Stimulated activated CD4-positive, alpha-beta T cell treated with anti-CD3 and anti-CD28 coated beads, Interleukin-2, amount 100 ng/mL, for 48 hours (primary cell): ENCODE measurements at regions not wholly inside any gene's neighbourhood (a gene's known extent, or its start where the extent isn't known, plus 50 kb on each side); places are given as distances from the start of the nearest gene placed in this dataset.
A peak's percentile ranks its signal among the peaks of the same experiment; 100 is the strongest.
"Not testable (repeated sequence)": the region's sequence is repeated elsewhere in the genome, so short reads cannot be mapped to it uniquely, and the experiment has no call there.

ENCODE experiments used
- DNase-seq, 2 donors: peaks; one replicate each; pipeline ENCODE4 v3.0.0-alpha.2; 2020

DNA sequence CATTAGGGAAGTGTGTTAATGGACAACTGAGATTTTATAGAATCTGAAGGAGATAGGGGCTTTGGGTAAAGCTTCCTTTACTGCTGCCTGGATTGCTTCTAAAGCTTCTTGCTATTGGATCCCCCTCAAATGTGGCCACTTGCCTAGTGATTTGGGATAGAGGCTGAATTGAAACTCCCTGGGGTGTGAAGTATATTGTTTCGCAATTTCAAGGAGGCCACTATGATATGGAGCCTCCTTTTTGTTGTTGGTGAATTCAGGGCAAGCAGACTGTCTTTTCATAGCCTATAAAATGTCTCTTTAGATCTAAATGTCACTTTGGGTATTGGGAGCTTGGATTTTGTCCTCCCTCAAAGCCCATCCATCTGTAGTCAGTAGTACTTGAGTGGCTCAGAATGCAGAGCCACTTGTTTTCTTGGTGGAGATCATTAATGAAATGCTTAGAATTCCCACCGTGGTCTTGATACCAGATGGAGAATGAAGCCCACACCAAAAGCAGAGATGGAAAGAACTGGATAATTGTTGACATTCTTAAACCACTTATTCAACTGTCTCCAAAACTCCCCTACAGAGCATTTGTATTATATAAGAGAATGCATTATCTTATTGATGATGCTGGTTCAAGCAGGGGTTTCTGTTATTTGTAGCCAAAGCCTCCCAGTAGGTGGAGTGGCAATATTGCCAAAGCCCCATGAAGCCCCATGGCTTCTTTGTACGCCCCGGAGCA lies 144.3 kb upstream of the KCNE2 start:
- no peak for DNase-seq

DNA sequence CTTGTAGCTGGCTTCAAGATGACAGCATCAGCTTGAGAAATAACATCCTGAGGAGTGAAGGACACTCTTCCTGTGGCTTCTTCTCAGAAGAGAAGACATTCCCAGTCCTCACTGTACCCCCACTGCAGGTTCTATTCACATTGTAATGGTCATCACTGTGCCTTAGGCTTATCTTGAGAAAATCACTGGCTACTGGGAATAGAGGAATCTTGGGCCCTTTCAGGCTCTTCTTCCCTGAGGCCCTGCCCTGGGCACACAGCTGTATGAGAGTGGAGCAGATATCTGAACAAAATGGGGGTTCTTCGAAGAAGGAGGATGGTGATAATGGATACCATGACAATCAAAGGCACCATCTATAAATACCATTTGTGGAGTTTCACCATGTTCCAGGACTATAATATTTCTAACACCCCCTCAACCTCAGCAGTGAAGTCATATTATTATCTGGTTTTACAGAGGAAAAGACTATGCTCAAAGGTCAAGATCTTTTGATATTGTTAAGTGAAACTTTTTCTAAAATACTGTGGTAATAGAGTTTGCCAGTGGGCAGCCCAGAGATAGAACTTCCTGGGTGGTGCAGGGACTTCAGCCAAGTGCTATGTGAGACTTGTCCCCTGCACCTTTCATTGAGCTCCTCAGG lies 143.1 kb upstream of the KCNE2 start:
- no peak for DNase-seq

DNA sequence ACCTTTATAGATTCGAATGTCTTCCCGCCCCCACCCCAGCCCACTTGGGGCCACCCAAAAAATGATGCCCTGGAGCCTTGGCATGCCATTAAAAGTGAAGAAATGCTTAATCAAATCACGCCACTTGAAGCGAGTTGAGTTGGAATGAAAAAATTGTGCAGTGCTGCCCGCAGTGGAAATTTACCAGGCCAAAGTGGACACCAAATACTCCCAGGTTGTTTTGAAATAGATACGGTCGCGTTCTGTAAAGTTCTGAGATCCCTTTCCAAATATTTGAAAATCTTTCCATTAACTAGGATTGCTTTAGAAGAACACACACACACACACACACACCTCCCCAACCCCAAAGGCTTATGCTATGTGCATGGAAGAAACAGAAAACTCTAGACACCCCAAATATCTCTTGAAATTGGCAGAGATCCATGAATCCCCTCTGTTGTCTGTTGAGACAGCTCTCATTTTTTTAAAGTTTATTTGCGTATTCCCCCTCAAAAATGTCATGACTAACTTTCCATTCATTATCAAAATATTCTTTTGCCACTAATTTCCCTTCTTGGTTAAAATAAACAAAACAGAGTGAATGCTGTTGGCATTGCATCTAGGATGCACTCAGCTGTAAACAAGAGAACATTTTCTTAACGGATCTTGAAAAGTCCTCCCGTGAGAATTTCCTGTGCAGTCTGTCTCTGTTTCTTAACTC lies 142.3 kb upstream of the KCNE2 start:
- no peak for DNase-seq

- no peak for DNase-seq
Measured at GRCh38 chr21:34222031-34222335, 141.8 kb upstream of the KCNE2 start.

DNA sequence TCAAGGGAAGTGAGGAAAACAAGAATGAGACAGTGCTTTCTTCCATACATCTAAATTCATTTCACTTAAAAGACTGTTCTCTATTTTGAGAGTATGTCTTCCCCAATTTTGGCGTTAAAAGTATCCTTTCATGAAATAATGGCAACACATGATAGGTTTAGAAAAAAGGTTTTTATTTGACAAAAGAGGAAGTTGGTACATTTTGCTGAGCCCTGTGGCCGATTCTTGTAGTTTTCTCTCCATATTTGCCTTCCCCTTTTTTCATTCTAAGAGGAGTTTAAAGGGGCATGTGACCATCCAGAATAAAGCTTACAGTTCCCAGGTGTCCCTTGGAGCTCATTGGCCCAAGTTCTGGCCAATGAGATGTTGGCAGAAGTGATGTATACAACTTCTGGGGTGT lies 140.4 kb upstream of the KCNE2 start:
- no peak for DNase-seq

DNA sequence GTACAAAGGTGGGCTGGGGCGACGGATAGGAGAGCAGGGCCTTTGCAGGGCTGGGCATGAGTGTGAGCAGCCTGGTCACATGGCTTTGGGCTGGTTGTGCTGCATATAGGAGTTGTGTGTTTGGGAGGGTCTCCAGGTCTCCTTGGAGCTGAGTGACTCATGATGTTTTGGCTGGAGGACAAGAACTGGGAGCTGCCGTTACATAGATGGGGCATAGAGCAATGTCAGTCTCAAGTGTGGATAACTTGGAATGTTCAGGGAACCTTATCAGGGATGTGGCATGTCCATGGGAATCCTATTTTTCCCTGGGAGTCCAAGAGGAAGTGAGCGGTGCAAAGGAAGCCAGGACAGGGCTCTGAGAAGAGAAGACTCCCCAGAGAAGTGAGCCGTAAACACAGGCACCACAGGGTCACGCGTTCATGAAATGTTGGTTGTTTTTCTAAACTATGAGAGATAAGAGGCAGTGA lies 136.4 kb upstream of the KCNE2 start:
- no peak for DNase-seq

DNA sequence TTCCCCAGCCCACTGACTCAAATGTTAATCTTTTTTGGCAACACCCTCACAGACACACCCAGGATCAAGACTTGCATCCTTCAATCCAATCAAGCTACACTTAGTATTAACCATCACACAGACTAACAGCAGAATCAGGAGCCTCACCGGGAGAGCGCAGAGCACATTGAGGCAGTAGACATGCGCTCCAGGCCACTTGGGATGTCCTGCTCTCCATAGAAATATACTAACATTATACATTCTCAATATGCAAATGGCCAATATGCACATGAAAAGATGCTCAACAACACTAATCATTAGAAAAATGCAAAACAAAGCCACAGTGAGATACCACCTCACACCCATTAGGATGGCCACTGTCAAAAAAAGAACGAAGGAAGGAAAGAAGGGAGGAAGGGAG lies 135.0 kb upstream of the KCNE2 start:
- DNase-seq, result no peak

DNA sequence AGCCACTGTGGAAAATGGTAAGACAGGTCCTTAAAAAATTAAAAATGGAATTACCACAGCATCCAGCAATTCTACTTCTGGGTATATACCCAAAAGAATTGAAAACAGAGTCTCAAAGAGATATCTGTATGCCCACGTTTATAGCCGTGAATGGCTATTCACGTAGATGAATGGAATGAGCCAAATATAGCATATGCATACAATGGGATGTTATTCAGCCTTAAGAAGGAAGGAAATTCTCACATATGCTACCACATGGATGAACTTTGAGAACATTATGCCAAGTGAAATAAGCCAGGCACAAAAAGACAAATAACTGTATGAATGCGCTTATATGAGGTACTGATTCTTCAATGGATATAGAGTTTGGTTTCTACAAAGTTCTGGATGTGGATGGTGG lies 134.5 kb upstream of the KCNE2 start:
- DNase-seq, result no peak

DNA sequence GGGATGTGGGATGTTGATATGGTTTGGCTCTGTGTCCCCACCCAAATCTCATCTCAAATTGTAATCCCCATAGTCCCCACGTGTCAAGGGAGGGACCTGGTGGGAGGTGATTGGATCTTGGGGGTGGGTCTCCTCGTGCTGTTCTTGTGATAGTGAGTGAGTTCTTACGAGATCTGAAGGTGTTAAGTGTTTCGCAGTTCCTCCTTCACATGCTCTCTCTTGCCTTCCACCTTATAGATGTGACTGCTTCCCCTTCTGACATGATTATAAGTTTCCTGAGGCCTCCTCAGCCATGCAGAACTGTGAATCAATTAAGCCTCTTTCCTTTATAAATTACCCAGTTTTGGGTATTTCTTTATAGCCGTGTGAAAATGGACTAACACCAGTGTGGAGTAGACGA lies 130.1 kb upstream of the KCNE2 start:
- DNase-seq, result not testable (repeated sequence)

DNA sequence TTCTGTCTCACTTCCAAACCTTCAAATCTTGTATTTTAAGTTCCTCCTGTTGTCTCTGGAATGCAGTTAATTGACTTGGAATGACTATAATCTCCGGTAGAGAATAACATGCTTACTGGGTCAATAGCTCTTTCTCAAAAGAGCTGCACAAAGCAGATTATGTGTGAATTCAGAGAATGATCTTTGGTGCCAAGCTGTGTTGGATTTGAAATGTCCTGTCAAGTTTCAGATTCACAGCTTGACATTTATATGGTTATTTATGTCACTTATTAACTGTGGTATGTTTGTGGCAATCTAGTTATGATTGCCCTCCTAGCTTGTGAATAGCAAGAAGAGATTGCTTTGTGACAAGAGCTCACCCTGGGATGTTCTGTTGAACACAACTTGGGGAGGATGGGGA lies 128.3 kb upstream of the KCNE2 start:
- DNase-seq, result no peak

DNA sequence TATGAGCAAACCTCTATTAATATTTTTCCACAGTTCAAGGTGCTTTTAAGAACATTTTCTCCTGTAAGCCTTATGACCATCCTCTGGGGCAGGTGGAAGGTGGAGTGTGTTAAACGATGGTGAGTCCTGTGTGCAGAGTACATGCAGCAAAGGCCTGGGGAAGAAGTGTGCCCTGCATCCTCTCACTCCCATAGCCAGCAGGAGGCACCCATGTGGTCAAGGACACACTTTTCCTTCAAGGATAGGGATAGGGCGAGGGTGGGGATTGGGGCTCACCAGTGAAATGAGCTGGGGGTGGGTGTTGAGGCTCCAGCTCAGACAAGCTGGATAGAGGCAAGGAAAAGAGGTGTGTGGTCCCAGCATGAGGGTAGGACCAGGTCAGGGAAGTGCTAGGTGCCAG lies 120.8 kb upstream of the KCNE2 start:
- no peak for DNase-seq

DNA sequence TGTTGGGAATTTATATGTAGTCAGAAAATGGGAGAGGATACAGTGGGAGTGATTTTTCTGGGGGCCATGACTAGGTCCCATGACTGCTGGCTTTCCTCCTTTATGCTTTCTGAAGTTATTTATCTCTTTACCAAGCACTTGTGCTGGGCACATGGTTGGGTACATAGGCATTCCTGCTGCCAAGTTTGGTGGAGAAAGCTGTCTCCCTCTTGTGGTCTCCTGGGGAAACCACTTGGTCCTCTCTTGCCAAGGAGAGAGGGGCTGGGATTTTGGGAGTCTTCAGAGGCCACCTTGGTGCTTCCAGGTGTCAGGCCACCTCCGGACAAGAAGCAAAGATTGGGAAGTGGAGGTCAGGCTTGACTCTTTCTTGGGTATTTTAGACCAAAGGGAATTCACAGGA lies 120.2 kb upstream of the KCNE2 start:
- DNase-seq, result peak; percentile 1 to 9

DNA sequence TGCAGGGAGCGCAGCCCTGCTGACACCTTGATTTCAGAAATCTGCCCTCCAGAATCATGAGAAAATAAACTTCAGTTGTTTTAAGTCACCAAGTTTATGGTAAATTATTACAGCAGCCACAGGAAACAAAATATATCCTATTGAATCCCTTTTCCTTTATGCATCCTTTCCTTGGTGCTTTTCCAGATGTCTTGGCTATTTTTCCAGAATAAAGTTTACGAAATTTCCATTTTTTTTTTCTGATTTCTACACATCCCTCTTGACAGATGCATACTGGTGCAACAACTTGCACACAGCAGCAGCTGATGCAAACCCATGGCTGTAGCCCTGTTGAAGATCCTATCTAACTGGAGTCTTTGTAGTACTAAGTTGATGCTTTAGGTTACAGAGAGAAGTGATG lies 111.1 kb upstream of the KCNE2 start:
- DNase-seq, result no peak

DNA sequence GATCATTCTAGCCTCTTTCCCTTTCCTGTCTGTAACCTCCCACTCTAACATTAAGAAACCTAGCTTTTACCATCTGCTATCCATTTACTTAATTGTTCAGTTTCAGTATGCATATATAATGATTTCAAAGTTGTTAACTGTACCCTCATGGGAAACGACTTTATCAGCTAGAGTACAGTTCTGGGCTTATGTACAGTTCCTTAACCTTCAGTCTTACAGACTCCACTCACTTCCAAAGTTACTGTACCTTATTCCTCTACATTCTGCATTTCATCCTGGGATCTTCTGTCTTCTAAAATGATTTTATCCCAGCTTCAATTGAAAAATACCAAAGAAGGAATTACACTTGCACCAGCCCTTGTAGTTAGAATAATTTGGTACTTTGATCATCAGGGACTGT lies 108.7 kb upstream of the KCNE2 start:
- DNase-seq, result no peak

DNA sequence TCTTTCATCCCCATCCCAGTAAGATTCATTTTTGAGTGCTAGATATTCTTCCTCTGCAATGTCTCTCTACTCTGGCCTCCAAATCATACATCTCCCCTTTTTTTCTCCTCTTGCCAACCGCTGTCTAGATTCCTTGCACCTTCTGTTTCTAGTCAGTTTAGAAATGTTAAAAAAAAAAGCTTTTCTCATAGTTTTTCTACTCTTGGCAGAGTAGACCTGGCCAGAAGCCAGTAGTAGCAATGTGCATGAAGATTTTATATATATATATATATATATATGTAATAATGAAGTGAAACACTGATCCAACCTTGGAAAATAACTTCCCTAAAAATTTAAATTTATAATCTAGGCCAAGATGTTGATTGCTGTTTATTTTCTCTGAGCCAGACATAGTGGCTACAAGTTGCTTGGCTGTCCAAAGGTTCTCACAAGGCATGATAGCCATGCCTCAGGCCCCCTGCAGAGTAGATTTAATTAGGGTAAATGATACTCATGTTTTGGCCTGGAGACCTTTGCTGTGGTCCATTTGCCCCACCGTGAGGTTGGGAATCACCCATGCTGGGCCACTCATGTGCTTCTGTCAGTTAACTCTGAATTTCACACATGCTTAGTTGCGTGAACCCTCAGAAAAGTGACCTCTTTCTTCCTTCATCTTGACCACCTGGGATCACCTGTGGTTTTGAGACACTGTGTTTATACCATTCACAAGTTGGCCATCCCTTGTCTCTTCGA lies 103.4 kb upstream of the KCNE2 start:
- no peak for DNase-seq

DNA sequence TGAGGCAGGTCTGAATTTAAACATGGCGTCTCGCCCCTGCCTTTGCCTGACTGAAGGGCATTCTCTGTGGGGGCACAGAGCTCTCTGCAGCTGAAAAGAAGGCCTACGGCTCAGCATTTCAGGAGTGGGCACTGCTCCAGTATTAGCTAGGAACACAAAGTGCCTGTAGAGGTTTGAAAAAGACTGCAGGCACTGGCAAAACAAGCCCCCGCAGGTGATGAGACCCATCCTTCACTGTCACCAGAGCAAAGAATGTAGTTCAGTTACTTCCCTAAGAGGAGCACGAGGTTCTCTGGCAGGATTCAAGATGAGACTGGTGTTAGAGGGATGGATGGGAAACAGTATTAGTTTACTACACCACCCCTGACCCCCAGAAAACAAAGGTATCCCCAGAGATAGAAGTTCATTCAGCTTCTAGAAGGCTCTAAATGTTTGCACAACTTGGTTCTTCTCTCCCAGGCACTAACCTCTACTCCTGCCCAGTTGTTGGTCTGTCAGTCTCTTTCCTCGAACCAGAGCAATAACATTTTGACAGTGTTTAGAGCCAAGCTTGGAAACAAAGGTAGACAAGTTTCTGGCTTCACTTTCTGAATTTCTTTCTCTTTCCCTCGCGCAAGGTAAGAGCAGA lies 101.9 kb upstream of the KCNE2 start:
- no peak for DNase-seq

DNA sequence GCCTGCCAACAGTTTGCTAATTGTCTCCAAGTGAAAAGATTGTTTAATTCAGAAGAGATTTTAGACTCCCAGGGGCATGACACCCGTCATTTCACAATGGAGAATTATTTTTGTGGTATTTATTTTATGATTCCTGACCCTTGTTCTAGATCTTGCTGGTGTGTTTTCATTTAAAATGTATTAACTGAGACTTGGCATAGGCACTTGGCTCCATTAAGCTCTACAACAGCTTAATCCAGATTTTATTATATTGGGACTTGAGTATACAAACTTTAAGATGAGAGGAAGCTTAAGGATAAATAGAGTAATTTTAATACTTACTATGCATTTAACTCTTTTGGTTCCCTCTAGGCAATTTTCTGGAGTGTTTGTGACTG lies 101.3 kb upstream of the KCNE2 start:
- DNase-seq, result no peak

GRCh38 chr21:34263629-34264028 lies 100.2 kb upstream of the KCNE2 start:
- no peak for DNase-seq

GRCh38 chr21:34266351-34266750 lies 97.5 kb upstream of the KCNE2 start:
- no peak for DNase-seq

- DNase-seq, result no peak
Measured at GRCh38 chr21:34268493-34268892, 95.3 kb upstream of the KCNE2 start.

- no peak for DNase-seq
Measured at GRCh38 chr21:34270411-34270810, 93.4 kb upstream of the KCNE2 start.

DNA sequence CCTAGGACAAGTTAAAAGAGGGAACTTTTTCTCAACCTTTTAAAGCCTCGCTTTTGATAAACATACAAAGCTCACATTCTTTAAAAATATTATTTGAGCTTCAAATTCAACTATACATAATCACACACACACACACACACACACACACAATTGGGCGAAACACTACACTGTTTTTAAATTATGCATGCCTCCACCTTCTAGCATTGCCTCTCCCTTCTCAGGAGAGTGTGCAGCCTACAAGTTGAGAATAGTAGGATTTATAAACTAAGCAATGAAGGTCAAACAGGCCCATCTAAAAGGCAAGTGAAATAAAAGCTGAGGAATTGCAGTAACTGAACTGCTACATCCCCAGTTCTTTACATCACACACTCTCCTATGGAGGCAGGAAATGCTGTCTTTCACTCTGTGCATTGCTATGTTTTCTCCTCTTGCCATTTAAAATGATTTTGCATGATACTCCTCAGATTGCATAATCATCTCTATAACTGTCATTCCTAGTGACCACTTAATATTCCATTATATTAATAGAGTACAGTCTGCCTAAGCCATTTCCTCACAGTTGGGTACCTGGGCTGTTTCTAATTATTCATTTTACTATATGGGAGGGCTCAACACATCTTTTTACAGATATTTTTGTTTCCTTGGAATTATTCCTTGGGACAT lies 92.5 kb upstream of the KCNE2 start:
- no peak for DNase-seq

DNA sequence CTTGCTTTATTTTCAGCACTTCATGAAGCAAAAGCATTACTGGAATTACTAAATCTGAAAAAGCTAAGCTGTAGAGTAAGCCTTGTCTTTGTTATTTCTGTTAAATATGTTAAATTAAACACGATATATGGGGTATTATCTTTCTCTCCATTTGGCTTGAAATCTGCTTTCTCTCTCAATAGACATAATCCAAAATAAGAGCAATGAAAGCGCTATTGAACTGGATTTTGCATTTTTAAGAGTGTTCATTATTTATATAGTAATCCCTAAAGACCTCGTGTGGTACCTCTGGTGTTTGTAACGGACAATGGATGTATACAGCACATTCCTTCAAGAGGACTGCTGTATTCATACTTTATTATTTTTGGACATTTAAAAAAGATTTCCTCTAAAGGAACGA lies 91.5 kb upstream of the KCNE2 start:
- DNase-seq, result no peak
